Gastroesophageal sphincter (tissue), 3 donors: ENCODE measurements at regions not wholly inside any gene's neighbourhood (a gene's known extent, or its start where the extent isn't known, plus 50 kb on each side); places are given as distances from the start of the nearest gene placed in this dataset.

Experiments
- CTCF ChIP-seq, 4 experiments: fragments of 200-600 bp in 2 of 4; fragments of 450-650 bp in 2 of 4; sonication (generic) in 1 of 4; IDR thresholded peaks; one replicate each; pipeline ENCODE4 v1.5.1; 2017 to 2019; ENCODE audit warnings: antibody characterized with exemption in 4 of 4, mild to moderate bottlenecking in 2 of 4, moderate library complexity in 2 of 4
- POLR2A ChIP-seq, 2 donors: fragments of 450-650 bp; IDR thresholded peaks; one replicate each; pipeline ENCODE4 v1.6.1; 2017; ENCODE audit warnings: antibody characterized with exemption in 2 of 2, mild to moderate bottlenecking in 2 of 2, moderate library complexity in 1 of 2

- TF ChIP-seq CTCF (IDR thresholded peaks at IDR 0.05) (no peak), POLR2A (IDR thresholded peaks at IDR 0.05) (no peak)
Measured at GRCh38 chr9:1948541-1948940, 66.6 kb upstream of the SMARCA2 start.
